NOMO-1 treated with DMSO at 0.1 percent for 48 hours (cell line): ENCODE measurements at regions not wholly inside any gene's neighbourhood (a gene's known extent, or its start where the extent isn't known, plus 50 kb on each side); places are given as distances from the start of the nearest gene placed in this dataset.

Experiments used
- DNase-seq: peaks from one replicate; lab custom pipeline; 2025; ENCODE audit not compliant: unreplicated experiment; lab: John Stamatoyannopoulos, UW

DNA sequence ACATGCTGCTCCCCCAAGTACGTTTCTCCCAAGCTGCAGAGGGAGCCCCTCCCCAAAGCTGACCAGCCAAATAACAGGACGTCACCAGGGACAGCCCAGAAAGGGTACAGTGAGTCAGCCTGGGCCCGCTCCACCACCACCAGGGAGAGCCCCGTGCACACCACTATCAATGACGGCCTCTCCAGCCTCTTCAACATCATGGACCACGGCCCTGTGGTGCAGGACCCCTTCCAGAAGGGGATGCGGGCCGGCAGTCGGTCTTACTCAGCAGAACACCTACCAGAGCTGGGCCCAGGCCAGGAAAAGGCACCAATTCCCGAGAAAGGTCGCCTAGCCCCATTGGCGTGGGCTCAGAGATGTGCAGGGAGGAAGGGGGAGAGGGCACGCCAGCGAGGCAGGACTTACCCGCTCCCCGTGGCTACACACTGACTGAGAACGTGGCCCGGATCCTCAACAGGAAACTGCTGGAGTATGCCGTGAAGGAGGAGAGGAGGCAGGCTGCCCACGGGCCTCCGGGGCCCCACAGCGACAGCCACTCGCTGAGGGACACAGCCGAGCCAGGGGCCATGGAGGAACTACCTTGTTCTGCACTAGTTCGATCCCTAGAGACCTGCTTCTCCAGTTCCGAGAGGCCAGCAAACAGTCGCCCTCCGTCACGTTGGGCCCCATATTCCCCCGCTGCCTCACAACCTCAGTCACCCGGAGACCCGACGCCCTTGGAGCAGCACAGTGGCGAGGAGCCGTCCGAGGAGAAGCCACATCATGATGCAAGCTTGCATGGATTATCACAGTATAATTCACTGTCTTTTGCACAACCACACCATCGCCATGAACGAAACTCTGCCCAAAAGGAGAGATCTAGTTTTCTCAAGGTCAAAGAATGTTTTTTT lies 815.9 kb upstream of the KLHL1 start:
- DNase-seq = no peak

- no peak for DNase-seq
These were observed 803.0 kb upstream of the KLHL1 start for GRCh38 chr13:70911286-70911685.

DNA sequence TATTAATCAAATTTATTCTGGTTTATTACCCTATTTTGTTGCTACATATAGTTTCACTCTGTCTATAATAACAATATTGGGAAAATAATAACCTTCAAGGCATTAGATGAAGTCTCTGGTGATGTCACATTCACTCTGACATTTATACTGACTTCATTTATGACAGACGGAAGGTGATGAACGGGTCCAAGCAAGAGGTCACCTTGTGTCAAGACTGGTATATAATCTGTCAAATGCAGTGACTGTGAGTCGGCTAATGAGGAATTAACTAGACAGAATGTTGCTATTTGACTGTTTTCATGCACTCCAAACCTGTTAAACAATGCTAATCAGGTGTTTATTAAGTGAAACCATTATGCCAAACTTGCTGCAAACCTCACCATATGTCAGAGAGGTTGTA lies 800.5 kb upstream of the KLHL1 start:
- DNase-seq = no peak

- DNase-seq = no peak
These were observed 796.8 kb upstream of the KLHL1 start for GRCh38 chr13:70905035-70905434.

- peak; percentile 55 for DNase-seq
These were observed 787.9 kb upstream of the KLHL1 start for GRCh38 chr13:70896136-70896535.

DNA sequence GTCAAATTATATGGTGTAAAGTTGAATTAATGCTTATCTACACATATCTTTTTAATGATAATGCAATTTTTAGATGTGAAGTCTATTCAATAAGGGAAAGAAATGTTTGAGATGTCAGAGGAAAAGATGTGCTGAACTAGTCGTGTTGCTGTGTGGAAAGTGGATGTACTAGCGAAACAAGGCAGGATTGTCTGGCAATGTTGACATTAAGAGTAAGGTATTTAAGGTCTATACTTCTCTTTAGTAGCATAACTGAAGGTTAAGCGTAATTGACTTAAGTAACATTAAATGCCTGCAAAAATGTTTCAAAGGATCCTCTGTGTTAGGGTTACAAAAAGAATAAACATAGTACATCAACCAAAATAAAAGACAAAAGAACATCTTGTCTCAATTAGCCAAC lies 787.3 kb upstream of the KLHL1 start:
- DNase-seq = no peak

GRCh38 chr13:70894258-70894657 lies 786.0 kb upstream of the KLHL1 start:
- DNase-seq = no peak

GRCh38 chr13:70893832-70894231 lies 785.6 kb upstream of the KLHL1 start:
- DNase-seq = peak; percentile 84

- no peak for DNase-seq
These were observed 782.0 kb upstream of the KLHL1 start for GRCh38 chr13:70890289-70890688.

DNA sequence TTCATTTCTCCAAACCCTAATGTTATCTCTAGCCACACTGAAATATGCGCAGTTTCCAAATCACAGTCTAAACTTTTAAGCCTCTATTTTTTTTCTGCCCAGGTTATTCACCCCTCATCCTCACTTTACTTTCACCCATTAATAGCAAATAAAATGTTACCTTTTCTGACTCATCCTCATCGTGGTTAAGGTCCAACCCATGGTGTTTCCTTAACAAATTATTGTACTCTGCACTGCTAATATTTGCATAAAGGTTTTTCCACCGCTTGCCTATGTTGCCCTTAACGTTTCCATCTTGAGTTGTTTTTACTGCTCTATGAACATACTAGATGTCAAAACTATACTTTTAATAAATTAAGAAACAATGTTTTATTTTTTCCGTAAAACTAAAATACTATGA lies 780.9 kb upstream of the KLHL1 start:
- DNase-seq = no peak

DNA sequence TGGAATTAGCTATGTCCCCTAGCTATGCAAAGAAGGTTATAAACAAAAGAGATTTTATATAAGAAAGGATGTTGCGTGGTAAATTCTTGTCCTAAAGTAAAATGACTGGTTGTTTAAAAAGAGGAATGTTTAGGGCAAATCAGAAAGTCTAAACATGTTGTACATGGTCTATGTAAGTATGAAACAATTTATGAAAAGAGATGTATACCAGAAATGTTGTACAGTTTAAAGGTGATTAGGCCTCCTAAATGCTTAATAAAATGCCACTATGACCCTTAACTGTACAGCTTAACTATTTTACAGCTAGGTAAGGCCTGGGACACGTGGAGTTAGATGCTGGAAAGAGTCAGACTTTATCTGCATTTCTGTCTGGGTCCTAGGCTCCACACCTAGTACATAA lies 775.9 kb upstream of the KLHL1 start:
- no peak for DNase-seq

GRCh38 chr13:70874636-70875035 lies 766.4 kb upstream of the KLHL1 start:
- DNase-seq = peak; percentile 78

DNA sequence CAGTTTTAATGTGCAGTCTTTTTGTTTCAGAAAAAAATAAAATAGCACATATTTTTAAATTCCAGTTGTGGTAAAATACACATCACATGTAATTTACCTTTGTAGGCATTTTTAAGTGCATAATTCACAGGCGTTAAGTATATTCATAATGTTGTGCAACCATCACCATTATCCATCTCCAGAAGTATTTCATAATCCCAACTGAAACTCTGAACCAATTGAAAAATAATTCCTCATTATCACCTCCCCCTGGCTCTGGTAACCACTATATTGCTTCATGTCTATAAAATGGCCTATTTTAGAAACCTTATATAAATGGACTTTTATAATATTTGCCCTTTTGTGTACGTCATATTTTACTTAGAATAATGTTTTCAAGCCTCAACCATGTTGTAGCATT lies 756.5 kb upstream of the KLHL1 start:
- peak; percentile 80 for DNase-seq

DNA sequence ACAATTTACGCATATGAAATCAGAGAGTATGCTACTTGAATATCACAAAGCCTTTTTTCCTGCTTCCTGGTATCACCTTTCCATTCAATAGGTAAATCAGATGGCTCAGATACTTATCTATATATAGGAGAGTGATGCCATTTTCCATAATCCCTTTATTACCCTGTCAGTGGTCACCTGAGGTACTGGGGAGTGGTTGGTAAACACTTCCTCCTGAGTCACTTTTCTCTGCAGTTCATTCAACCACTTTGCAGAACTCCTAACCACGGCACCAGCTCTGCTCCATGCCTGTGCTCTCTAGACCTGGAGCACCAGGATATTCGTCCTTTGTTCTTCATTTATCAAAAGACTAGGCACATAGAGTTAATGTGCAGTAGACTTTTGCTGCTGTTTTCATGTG lies 748.5 kb upstream of the KLHL1 start:
- DNase-seq = peak; percentile 14

DNA sequence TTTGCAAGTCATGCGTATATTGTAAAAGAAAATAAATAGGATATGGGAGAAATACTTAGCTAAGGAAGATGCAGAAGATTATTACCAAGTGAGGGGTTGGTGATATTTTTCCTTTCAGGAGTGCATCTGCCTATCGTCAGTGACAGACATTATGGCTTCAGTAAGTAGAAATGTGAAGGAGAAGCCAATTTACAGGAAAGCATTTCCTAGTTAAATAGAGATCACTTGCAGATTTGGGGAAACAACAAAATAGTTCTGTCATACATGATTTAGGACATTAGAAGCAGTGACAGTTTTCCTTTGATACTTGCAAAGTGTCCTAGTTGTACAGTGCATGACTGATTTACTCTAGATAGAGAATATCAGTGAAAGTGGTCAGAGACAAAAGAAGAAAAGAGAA lies 747.8 kb upstream of the KLHL1 start:
- no peak for DNase-seq

DNA sequence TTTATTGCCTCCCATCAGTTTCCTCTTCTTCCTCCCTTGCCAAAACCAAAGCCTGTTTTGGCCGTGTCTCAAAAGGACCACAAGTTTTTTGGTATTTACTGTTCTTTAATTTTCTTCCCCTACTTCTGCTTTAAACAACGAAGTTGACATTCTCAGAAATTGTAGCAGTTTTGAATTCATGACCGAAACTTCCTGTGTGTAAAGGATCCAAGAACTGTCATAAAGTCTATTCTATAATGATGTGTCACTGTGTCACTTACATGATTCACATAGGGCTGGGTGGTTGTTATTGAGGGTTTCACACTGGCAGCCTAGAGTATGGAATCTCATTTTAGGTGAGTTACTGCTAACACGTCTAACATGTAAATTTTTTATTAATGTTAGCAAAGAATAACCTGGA lies 741.0 kb upstream of the KLHL1 start:
- peak; percentile 46 for DNase-seq

DNA sequence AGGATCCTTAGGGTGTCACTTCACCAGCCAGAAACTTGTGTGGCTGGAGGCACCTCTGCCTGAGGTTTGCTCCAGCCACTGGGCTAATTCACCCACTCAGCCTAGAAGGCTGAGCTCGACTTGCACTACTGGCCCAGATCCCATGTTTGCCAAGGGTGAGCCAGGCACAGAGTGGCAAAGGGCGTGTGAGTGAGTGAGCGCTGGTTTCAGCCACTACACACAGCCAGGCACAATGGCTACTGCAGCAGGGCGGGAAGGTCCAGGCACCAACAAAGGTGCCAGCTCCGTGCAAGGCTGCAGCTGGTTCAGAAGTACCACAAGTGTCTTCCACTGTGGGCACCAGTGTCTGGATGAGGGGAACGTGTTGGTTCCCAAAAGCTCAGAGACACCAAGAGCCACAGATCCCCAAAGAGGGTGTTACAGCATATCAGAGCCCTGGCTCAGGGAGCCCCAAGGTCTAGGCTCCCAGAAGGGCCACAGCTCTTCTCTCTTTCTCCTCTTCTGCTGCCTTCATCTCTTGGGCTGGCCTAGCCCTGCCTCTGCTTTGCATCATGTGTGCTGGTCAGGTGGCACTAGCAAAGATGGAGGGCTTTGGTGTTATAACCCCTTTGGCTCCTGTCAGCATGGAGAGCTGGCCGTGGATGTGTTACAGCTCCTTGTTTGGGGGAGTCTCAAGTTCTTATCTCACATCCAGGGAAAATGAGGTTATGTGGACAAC lies 736.3 kb upstream of the KLHL1 start:
- no peak for DNase-seq

DNA sequence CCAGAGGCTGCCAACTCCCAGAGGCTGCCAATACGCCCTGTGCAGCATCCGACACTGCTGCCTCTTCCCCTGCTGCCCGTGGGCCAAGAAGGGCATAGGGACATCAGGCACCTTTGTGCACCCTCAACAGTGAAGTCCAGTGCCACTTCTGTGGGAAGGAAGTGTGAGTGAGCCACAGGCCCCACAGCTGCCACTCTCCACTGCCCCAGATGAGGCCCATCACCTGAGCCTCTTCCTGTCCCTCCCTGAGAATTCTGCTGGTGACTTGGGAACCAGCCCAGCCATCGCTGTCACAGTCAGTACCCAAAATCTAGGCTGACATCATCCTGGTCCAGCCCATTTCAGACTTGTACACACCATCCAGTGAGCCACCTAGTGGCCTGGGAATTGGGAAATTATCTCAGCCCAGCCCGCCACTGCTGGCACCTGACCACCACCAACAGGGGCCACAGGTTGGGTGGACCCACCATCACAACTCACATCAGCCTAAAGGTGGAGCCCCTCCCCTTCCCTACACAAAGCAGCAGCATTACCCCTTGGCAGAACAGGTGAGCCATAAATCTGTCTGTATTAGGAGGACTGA lies 733.9 kb upstream of the KLHL1 start:
- no peak for DNase-seq

- no peak for DNase-seq
These were observed 733.2 kb upstream of the KLHL1 start for GRCh38 chr13:70841240-70842061.

GRCh38 chr13:70835371-70835770 lies 727.1 kb upstream of the KLHL1 start:
- no peak for DNase-seq

DNA sequence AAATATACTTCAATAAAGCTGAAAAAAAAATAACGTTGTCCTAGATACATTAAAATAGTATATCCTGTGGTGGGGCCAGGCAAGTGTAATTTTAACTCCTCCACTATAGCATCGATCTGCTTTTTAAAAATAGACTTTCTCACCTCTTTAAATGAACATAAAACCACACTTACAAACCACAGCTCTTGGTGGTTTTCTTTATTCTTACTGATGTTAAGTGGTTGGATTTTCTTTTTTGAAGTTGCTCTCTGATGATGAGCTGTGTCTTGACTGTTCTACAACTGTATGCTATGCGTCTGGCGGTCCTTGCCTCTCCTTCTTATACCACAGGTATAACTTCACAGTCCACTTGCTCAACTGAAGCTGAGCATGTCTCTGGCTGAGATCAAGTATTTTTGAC lies 721.5 kb upstream of the KLHL1 start:
- DNase-seq = peak; percentile 13
